NCI-H460 (cell line): ENCODE measurements at regions not wholly inside any gene's neighbourhood (a gene's known extent, or its start where the extent isn't known, plus 50 kb on each side); places are given as distances from the start of the nearest gene placed in this dataset.

Experiments
- DNase-seq: peaks from one replicate; pipeline ENCODE4 v3.0.0-alpha.2; 2016; ENCODE audit warnings: low read depth; ENCODE audit errors: extremely low read depth

DNA sequence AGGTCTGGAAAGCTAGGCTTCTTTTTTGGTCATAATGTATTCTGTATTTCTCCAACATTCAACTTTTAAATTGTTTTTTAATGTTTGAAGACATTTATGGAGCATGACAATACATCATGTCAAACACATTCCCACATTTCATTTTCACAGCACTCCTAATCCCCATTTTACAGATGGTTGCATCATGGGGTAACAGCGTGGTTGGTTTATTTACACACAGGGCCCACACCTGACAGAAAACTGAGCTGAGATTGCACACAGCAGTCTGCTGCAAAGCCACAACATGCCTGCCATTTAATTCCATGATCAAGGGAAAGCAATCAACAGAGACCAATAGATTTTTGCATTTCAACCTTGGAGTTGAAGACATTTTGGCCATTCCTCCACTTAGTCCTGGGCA, 335.7 kb upstream of the MGAT5 start:
- peak; percentile 1 for DNase-seq

DNA sequence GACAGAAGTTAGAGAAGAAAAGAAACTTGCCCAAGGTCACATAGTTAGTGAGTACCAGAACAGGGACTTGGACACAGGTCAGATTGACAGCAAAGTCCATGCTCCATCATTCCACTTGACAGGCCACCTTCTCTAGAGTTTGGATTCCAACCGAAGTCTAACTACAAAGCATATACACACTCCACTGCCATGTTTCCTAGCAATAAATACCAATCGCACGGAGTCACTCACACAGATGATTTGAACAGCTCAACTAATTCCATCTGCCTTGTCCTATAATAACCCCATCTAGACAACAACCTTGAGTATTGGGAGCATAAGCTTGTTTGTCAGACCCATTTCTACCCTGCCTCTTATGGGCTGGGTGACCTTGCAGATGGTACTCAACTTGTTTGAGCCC, 334.6 kb upstream of the MGAT5 start:
- DNase-seq = no peak

DNA sequence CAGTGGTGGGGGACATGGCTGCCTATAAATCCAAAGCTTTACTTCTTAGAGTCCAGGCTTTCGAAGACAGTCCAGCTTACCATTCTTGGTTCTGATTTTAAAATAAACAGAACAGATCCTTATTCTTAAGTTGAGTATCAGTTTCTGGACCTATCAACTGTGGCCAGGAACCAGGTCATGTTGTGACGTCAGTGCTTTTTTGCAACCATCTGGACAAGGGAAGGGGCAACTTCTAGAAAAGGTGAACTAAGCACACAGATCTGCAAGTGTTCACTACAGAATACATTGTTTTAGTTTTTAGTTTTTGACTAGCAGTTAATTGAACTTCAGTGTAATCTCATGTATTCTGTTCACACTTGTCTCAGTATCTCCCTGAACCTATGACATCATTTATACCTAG, 326.0 kb upstream of the MGAT5 start:
- DNase-seq = no peak

DNA sequence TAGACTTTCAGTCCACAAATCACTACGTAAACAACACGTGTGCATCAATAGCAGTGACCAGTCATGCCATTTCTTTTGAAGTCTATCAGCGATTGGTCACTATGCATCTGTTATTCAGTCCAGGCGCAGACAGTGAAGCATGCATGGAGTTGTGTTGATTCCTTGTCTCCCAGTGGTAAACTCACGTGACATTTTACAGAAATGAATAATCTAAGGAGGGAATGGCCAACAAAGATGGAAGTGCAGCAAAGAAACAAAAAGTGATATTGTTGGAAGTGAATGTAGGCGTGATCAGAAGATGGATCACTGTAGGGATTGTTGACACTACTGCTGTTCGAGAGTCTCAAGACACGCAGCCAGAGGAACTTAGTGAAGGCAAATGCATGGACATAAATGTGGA, 317.8 kb upstream of the MGAT5 start:
- DNase-seq = no peak

DNA sequence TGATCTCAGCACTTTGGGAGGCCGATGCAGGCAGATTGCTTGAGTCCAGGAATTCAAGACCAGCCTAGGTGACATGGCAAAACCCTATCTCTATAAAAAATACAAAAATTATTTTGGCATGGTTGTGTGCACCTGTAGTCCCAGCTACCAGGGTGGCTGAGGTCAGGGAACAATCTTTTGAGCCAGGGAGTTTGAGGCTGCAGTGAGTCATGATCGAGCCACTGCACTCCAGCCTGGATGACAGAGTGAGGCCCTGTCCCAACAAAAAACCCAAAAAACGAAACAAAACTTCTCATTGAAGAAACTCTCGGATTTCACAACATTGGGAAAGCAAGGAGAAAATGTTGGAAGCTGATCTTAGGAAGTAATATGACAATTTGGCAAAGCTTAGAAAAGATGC, 317.3 kb upstream of the MGAT5 start:
- no peak for DNase-seq

DNA sequence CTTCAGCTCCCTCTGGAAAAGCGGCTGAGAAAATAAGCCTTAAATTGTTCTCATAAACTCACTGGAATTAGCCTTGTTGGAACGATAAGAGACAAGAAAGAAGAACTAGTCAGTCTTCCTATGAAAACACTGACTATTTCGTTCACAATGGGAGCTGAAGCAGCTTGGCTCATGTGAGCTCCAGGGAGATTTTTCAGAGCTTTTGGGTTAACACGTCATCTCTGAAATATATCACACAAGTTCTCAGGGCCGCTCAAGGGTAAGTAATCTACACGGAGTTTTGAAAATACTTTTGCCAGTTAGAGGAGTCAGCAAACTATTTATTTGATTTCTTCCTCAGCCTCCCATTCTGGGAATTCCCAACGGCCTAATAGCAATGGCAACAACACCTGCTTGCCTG, 316.2 kb upstream of the MGAT5 start:
- DNase-seq = no peak

DNA sequence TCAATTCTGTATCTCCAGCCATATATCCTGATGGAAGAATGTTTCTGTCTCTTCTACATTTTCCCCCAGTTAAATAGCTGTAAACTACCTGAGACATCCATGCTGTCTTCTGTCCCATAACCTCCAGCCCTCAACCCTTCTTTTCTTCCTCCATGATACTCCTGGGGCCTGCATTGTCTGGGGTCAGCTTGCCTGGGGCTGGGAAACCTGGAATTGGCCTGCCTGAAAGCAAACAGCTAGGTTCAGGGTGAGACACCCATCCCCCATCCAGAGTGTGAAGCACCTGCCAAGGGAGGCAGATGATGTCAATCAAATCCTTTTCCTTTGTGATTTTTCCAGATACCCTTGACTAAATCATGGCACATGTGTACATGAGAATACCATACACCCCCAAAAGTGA, 313.7 kb upstream of the MGAT5 start:
- DNase-seq = no peak

DNA sequence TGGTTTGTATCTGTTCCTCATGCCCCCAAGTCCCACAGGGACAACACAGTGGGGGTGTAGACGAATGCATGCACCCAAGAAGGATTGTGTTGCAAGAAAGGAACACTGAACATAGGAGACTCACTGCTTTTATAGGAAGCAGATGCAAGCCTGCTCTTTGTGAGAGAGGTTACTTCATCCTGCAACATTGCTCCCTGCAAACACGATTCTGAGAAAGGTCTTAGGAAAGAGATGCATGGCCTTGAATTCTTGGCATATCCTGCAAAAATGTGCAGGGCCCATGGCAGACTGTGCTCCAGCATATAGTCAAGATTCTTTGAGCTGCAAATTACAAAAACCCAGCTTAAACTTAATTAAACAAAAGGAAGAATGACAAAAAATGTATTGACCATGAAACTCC, 312.2 kb upstream of the MGAT5 start:
- DNase-seq = no peak

DNA sequence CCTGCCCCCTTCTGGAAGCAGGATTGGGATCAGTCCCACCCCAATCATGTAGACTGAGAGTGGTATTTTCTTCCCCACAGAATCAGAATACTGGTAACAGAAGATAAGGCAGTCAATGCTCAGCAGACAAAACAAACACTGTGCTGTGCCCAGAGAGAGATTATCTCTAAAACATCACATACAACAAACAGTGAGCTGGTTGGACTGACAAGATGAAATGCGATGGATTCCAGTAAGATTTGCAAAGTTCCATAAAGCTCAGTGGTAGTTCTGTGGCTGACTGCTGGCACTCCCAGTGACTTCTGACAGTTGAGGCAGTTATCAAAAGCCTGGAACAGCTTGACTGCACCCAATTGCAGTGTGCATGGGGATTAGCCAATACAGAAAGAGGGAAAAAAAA, 311.5 kb upstream of the MGAT5 start:
- DNase-seq = no peak

DNA sequence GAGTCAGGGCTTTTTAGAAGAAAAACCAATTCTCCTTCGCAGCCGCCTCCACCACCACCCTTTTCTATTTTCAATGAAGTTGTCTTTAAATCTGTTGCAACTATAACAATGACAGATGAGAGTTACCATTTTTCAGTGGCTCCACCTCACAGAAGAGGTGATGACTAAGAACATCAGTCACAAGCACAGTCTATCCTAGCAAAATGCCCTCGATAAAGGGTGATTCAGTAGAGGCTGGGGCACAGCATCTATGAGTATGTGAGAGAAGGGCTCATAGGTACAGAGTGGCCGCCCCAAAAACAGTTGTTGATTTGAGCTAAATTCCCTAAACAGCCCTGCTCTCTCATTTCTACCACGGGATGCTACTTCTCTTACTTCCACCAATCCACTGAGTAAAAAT, 310.8 kb upstream of the MGAT5 start:
- DNase-seq = no peak

DNA sequence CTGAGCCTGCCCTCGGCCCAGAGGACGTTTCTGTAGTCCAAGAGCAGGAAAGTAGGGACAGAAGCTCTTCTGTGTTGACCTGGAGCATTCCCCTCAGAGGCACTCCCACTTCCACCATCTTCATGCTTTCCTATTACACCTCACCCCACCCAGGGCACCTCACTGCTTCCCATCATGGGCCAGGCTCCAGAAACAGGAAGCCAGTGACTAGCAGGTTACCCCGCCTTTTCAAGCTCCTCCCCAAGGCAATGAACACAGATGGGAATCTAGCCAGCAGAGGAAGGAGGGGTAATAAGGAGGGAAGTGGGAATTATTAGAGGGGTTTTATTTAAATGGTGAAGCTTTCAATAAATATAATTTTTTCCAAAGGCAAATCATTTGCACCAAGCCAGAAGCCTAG, 308.8 kb upstream of the MGAT5 start:
- DNase-seq = no peak

DNA sequence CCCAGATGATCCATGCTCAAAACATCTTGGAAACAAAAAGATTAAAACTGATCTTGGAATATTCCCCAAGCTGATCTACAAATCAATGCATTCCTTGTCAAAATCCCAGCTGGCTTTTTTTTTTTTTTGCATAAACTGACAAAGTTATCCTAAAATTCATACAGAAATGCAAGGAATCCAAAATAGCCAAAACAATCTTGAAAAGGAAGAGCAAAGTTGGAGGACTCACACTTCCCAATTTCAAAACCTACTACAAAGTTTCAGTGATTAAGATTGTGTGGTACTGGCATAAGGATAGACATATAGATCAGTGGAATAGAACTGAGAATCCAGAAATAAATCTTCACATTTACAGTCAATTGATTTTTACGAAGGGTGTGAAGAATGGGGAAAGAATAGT, 306.8 kb upstream of the MGAT5 start:
- no peak for DNase-seq

DNA sequence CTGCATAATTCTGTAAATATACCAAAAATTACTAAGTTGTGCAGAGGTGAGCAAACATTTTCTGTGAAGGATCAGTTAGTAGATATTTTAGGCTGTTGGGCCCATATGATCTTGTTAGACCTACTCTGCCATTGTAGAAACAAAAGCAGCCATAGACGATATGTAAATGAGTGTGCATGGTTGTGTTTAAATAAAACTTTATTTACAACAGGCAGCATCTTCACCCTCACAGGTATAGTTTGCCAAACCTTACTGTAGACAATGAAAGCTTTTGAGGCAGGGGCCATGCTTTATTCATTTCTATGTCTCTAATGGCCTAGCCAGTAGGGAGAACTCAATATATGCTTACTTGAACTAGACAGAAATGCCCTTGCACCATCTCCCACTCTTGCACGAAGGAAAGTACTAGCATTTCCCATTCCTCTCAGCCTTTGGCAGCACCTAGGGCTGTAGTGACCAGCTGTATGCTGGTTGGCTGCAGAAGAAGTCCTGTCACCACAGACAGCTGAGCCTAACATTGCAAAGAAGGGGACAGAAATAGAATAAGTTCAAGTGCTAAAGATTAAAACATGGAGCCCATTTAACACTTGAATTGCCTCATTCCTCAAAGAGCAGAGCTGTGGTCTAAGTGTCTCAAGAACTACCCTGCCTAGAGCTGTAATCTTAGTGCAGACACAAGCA, 305.1 kb upstream of the MGAT5 start:
- DNase-seq = no peak

DNA sequence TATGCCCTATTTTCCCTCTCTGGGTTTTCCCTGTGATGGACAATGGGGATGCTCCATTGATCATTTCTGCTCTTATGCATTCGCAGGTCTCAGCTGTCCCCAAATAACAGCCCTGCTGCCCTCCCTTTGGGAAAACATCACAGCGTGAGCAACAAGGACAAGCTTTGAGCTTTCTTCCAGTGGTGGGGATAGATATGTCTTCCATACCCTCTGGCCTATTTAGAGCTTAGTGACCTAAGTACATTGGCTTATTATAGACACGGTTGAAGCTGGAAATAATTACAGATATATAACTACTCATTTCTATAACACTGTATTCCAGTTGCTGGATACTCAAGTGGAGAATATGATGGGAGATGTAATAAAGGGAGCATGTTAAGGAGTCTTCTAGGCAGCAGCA, 304.3 kb upstream of the MGAT5 start:
- DNase-seq = no peak

DNA sequence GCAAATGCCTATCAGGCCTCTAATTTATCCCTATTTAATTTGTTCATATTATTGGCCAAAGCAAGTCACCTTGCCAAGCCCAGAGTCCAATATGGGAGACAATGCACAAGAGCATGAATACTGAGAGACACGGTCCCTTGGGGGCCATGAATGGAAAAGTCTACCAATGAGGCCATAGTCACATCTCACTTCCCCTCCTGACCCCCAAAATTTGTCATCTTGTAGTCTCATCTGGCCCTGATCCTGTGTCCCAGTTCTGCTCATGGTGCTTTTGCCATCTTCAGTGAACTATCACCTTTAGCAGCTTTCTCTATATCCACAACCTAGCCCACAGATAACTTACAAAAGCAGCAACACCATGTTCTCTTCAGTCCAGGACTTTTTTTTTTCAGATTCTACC, 302.7 kb upstream of the MGAT5 start:
- DNase-seq = no peak

DNA sequence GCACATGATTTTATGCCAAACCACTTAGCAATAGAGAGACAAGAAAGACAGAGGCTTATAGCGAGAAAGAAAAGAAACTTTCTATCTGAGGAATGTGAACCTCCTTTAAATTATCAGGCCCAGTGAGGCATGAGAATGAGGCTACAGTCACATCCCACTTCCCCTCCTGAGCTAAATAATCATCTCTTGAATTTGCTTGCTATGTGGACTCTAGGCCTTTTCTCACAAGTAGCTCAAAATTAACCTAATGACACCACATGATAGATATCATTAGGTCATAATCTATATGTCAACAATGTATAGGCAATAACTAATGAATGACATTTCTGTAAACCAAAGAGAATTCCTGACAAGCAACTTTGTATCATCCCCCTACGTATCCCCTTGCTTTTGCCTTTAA, 301.5 kb upstream of the MGAT5 start:
- DNase-seq = no peak

DNA sequence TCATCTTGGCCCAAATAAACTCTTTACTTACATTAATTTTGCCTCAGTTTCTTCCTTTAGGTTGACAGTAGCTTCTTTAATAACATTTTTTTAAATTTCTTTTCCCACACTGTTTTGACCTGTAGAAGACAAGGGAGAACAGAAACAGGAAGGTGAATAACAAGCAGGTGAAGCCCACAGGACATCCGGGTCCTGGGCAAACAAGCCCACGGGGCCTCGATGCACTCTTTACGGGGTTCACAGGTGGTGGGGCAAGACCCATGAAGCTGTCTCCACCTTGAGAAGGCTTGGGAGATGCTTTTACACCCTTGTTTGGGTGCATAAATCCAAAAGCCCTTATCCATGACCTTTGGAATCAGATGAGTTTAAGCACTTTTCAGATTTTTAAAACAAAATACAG, 301.0 kb upstream of the MGAT5 start:
- no peak for DNase-seq

DNA sequence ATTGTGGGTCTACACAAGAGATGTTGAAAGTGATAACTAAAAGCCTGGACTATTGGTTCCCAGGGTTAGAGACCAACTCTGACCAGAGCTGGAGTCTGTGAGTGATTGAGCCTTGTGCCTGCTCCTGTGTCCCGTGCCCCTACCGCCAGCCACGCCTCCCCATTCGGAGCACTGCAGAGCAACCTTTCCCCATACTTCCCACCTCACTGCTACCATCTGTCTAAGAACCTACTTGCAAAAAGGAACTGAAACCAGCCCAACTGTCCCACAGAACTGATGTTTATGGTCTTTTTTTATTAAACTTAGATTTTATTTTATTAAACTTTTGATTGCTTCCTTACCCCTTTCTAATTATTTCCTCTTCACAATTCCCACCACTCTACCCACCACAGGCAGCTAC, 300.3 kb upstream of the MGAT5 start:
- DNase-seq = no peak

DNA sequence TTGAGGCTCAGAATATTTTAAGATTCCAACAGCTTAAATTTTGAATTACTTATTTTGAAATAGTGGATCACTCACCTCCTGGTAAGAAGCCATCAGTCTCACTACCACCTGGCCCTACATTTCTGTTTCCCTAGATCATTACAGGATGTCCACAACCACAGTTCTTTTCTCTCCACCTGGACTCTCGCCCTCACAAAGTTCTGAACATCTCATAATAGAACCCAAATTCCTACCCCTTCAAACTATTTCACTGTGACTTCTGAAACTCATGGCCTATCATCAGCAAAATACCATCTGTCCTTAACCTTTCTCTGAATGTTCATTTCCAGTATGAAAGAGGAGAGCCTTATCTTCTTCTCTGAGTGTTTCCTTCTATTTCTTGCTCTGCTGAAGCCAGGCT, 299.2 kb upstream of the MGAT5 start:
- DNase-seq = no peak

DNA sequence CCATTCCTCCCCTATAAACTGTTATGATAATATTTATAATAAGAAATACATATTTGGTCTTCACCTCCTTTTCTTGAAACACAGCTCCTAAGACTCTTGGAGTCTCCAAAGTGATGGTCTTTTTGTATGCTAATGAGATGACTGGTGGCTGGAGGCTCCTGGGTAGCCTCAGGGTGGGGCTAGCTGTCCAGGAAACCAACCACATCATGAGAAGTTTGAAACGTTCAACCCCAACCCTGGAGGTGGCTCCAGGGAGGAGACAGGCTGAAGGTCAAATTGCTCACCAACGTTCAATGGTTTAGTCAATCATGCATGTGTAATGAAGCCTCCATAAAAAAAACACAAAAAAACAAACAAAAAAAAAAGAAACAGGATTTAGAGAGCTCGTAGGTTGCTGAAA, 298.7 kb upstream of the MGAT5 start:
- no peak for DNase-seq

DNA sequence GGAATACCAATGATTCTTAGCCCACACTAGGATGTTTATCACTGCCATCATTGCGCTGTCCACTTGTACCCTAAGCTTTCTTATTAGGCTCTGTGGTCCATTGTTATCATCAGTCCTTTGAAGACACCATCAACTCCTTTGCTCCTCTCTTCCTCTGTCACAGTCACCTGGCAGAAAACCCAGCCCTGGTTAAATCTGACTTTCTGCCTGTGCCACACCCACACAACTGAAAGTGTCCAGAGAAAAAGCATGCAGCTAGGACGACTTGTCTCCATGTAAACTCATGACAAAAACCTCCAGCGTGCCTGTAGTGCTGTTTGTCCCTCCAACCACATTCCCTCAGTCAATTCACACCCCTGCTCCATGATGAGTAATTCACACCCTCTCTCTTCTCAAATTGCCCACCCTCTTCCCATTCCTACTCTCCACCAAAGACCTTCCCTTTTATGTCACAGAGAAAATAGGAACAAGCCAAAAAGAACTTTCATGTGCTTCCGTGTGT, 297.4 kb upstream of the MGAT5 start:
- DNase-seq = no peak

DNA sequence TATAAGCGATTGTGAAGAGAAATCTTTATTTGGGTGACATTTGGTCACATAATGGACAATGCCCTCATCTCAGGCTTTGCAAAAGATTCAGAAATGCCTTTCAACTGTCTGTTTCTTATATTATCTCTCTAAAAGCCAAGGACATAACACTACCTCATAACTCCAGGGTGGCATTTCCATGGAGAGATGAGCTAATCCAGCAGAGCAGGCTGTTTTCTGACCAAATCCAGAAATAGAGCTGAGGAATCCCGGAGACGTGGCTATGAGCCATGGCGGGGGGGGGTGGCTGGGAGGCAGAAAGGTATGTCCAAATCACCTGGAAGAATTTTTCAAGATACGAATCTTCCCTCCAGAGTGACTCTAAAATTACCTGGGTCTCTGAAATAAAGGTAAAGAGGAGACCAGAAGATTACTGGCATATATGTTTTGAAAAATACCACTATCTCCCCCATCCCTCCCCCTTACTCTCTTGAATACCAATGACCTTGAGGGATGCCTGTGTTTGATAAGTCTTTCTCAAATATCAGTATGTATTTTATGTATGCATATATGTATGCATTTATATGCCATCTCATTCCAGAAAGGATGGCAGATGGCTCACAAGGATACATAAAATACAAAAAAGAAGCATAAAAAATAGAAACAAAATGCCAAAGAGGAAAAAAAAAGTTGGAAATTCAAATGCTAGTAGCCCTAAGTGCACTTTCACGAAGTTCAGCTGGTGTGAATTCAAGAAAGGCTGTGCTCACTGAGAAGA, 296.0 kb upstream of the MGAT5 start:
- DNase-seq = no peak

DNA sequence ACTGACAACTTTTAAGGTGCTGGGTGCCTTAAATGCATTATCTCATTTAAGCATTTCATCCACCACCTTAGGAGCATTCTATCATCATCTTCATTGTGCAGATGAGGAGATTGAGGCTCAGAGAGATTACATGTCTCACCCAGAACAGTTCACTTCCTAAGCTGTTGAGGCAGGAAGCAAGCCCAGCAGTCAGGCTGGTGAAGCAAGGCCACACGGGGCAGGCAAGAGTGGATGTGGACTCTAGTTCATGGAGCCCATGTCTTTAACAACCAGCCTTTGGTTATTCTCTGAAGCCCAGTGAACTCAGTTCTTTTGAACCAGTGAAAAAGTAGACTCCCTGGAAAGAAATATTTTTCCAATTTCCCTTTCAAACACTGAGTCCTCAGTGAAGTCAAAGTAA, 294.8 kb upstream of the MGAT5 start:
- DNase-seq = no peak
